ENCODE measurements at regions not wholly inside any gene's neighbourhood (a gene's known extent, or its start where the extent isn't known, plus 50 kb on each side); places are given as distances from the start of the nearest gene placed in this dataset.

DNA sequence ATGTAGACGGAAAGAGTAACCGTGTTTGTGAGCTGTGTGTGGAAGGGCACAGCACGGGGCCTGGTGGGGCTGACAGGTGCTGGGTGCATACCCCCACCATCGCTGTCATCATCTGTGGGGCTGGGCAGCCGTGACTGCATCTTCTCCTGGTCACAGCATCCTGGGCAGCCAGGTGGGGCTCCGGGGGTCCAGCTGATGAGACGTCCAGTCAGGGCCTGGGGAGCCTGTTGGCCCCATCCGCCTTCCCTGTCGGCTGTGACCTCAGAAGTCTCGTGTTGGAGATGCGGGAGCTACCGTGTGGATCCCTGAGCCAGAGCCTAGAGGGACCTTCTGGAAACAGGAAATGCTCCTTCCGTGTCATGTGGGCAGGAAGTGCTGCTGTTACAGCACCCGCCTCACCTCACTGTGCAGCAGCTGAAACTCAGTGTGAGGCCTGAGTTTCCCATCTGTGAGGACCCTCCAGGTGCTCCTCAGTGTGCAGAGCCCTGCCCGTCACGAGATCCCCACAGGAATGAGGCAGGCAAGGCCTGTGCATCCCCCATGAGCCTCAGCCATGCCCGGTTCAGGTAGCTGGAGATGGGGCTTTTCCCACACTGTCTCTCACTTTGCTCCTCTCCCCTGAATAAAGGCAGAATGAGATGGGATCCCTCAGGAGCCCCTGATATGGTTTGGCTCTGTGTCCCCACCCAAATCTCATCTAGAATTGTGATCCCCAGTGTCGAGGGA is 108.7 kb downstream of the ERMARD start:
- FAIRE-seq, result no peak
- no peaks in the 10 kb centered on the region for H3K79me2 ChIP-seq (ENCODE audit: control insufficient read depth, insufficient read depth, low read length)
- dilution Hi-C loops (cut with MboI; ENCODE audit: extremely low pct_ligation_motif_present, low sequenced_read_pairs), result no loop called here

More for the DNA sequence above, 108.7 kb downstream of the ERMARD start:
- Histone ChIP-seq H3K27ac (ENCODE audit: insufficient read depth, low read depth, low read length) (no peak overlapping the region), H3K36me3 (ENCODE audit: control insufficient read depth in 2 of 2, extremely low read depth in 1 of 2, insufficient read depth in 2 of 2, low read length in 2 of 2) (no peaks in the 10 kb centered on the region), H2AFZ (ENCODE audit: low read depth, low read length) (no peak overlapping the region), H4K20me1 (replicated peaks; ENCODE audit: control insufficient read depth, extremely low read depth, insufficient read depth, low read length) (no peaks in the 10 kb centered on the region), H3K4me1 (ENCODE audit: control insufficient read depth, extremely low read depth, insufficient read depth, low read length) (no peaks in the 10 kb centered on the region), H3K9me3 (replicated peaks; ENCODE audit: control insufficient read depth, insufficient read depth, low read length) (no peaks in the 10 kb centered on the region), H3K4me3 (replicated peaks in 1 of 3; ENCODE audit: insufficient read depth in 1 of 3, low read depth in 1 of 3, low read length in 3 of 3) (no peak overlapping the region), H3K9me1 (replicated peaks; ENCODE audit: control insufficient read depth, extremely low read depth, insufficient read depth, low read length) (no peaks in the 10 kb centered on the region), H3K4me2 (ENCODE audit: insufficient read depth, low read length) (no peak overlapping the region), H3K27me3 (ENCODE audit: control insufficient read depth in 2 of 2, insufficient read depth in 2 of 2, low read length in 2 of 2) (no peaks in the 10 kb centered on the region), H3K9ac (replicated peaks; ENCODE audit: extremely low read depth, insufficient read depth, low read length) (no peak overlapping the region)
- ChIA-PET CTCF (interaction anchor here (1.1 kb wide), 1 partner anchor 28 kb away, joined by 4 read pairs; no protein-coding TSS in a partner anchor), POLR2A (no interaction called here)
- DNase-seq (ENCODE audit: low read depth, low spot score), result no peak
- intact Hi-C loops (cut with micrococcal nuclease), result no loop called here
- no peak for TF ChIP-seq MYC (IDR thresholded peaks at IDR 0.05; ENCODE audit: low read depth, low read length)
- TF ChIP-seq POLR2A (IDR thresholded peaks at IDR 0.05; ENCODE audit: low read depth, low read length), result no peak
- no peak for TF ChIP-seq JUN (IDR thresholded peaks at IDR 0.05; ENCODE audit: borderline replicate concordance, insufficient read depth, insufficient read length, low read depth)
- no peak for TF ChIP-seq FOS (IDR thresholded peaks at IDR 0.05; ENCODE audit: borderline replicate concordance, insufficient read depth, low read length)
- no peak for TF ChIP-seq GATA2 (IDR thresholded peaks at IDR 0.05; ENCODE audit: insufficient read depth, insufficient read length, low read depth, low read length)
- no peak for TF ChIP-seq POLR2AphosphoS5 (IDR thresholded peaks at IDR 0.05; ENCODE audit: insufficient read depth, low read depth, low read length)
- TF ChIP-seq, protein P1, sequence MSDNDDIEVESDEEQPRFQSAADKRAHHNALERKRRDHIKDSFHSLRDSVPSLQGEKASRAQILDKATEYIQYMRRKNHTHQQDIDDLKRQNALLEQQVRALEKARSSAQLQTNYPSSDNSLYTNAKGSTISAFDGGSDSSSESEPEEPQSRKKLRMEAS (IDR thresholded peaks at IDR 0.05; ENCODE audit: insufficient read depth, insufficient read length), result no peak
- TF ChIP-seq EZH2 (IDR thresholded peaks at IDR 0.05; ENCODE audit: borderline replicate concordance, low read depth, low read length, severe bottlenecking), result no peak
- TF ChIP-seq, protein P2, sequence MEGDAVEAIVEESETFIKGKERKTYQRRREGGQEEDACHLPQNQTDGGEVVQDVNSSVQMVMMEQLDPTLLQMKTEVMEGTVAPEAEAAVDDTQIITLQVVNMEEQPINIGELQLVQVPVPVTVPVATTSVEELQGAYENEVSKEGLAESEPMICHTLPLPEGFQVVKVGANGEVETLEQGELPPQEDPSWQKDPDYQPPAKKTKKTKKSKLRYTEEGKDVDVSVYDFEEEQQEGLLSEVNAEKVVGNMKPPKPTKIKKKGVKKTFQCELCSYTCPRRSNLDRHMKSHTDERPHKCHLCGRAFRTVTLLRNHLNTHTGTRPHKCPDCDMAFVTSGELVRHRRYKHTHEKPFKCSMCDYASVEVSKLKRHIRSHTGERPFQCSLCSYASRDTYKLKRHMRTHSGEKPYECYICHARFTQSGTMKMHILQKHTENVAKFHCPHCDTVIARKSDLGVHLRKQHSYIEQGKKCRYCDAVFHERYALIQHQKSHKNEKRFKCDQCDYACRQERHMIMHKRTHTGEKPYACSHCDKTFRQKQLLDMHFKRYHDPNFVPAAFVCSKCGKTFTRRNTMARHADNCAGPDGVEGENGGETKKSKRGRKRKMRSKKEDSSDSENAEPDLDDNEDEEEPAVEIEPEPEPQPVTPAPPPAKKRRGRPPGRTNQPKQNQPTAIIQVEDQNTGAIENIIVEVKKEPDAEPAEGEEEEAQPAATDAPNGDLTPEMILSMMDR (IDR thresholded peaks at IDR 0.05; ENCODE audit: extremely low read depth in 1 of 2, insufficient read depth in 1 of 2, low read depth in 1 of 2, low read length in 2 of 2), result no peak
- no TSS peak for BruUV-seq (replicated peaks)
